B cell (primary cell): ENCODE measurements at regions not wholly inside any gene's neighbourhood (a gene's known extent, or its start where the extent isn't known, plus 50 kb on each side); places are given as distances from the start of the nearest gene placed in this dataset.

Experiments
- ATAC-seq: fragments of 200-7000 bp; cut with Tn5 transposase; one replicate; pipeline ENCODE4 v1.10.0; 2021; ENCODE audit warnings: low read depth, mild to moderate bottlenecking, moderate number of reproducible peaks, moderate library complexity
- CTCF ChIA-PET: fragments of 350-600 bp; sonication (Branson Sonifier 250); formaldehyde crosslinking; loops from one replicate; lab custom pipeline; 2021; ENCODE audit warnings: antibody characterized with exemption, inconsistent platforms; lab: Charles Lee
- POLR2A ChIA-PET: fragments of 350-600 bp; sonication (Branson Sonifier 250); formaldehyde crosslinking; loops from one replicate; lab custom pipeline; 2021; ENCODE audit warnings: antibody characterized with exemption; lab: Charles Lee
- DNase-seq: peaks from one replicate; pipeline ENCODE4 v3.0.0; 2013
- H2AFZ ChIP-seq: 2 replicates; pipeline ENCODE4 v1.6.1; 2012; ENCODE audit warnings: mild to moderate bottlenecking, low read depth, low read length; ENCODE audit not compliant: insufficient read depth, poor library complexity, severe bottlenecking
- H3K27ac ChIP-seq, 2 donors: 1 replicate in 1 of 2; 2 replicates in 1 of 2; pipeline ENCODE4 v1.5.1; 2012 to 2013; ENCODE audit warnings: low read length in 2 of 2, mild to moderate bottlenecking in 2 of 2, moderate library complexity in 1 of 2
- H3K27me3 ChIP-seq, 4 experiments: fragments of 200-600 bp in 1 of 4; sonication (generic) in 1 of 4; replicated peaks in 1 of 4; 1 replicate in 2 of 4; 2 replicates in 2 of 4; pipeline versions ENCODE4 v1.6.1 to v1.7.0; 2013 to 2016; ENCODE audit warnings: low read length in 3 of 4, mild to moderate bottlenecking in 2 of 4, mixed read lengths in 1 of 4, moderate library complexity in 1 of 4; ENCODE audit not compliant: insufficient read depth in 4 of 4, control insufficient read depth in 3 of 4; ENCODE audit errors: control extremely low read depth in 1 of 4
- H3K36me3 ChIP-seq, 2 experiments: replicated peaks in 1 of 2; 1 replicate in 1 of 2; 2 replicates in 1 of 2; pipeline versions ENCODE4 v1.6.1 to v1.7.1; 2013; ENCODE audit warnings: low read length in 1 of 2; ENCODE audit not compliant: insufficient read depth in 2 of 2, control insufficient read depth in 1 of 2; ENCODE audit errors: control extremely low read depth in 1 of 2, extremely low read depth in 1 of 2
- H3K4me1 ChIP-seq, 2 donors: fragments of 200-600 bp in 1 of 2; sonication (generic) in 1 of 2; 1 replicate in 1 of 2; 2 replicates in 1 of 2; pipeline versions ENCODE4 v1.5.1 to v1.6.1; 2013 to 2017; ENCODE audit warnings: low read length in 2 of 2; ENCODE audit not compliant: control insufficient read depth in 2 of 2, insufficient read depth in 2 of 2
- H3K4me2 ChIP-seq: replicated peaks from 2 replicates; pipeline ENCODE3; 2012; ENCODE audit warnings: mild to moderate bottlenecking, low read depth, low read length; ENCODE audit not compliant: poor library complexity, severe bottlenecking
- H3K4me3 ChIP-seq, 5 experiments: fragments of 200-600 bp in 1 of 5; sonication (generic) in 1 of 5; 1 replicate in 3 of 5; 2 replicates in 2 of 5; pipeline versions ENCODE4 v1.5.1 to v1.7.0; 2011 to 2016; ENCODE audit warnings: low read length in 4 of 5, mild to moderate bottlenecking in 4 of 5, low read depth in 2 of 5, control low read depth in 1 of 5, moderate library complexity in 1 of 5; ENCODE audit not compliant: insufficient read depth in 1 of 5; ENCODE audit errors: control extremely low read depth in 1 of 5, extremely low read depth in 1 of 5
- H3K79me2 ChIP-seq: fragments of 200-600 bp; sonication (generic); one replicate; pipeline ENCODE4 v1.6.0; 2016; ENCODE audit warnings: low read length; ENCODE audit not compliant: control insufficient read depth, insufficient read depth
- H3K9ac ChIP-seq: fragments of 200-600 bp; sonication (generic); 2 replicates; pipeline ENCODE4 v1.6.1; 2017; ENCODE audit warnings: mild to moderate bottlenecking, low read length, moderate library complexity
- H3K9me3 ChIP-seq, 3 donors: one replicate each; pipeline versions ENCODE4 v1.6.1 to v1.7.1; 2013; ENCODE audit warnings: low read length in 2 of 3; ENCODE audit not compliant: control insufficient read depth in 2 of 3, insufficient read depth in 1 of 3; ENCODE audit errors: control extremely low read depth in 1 of 3
- H4K20me1 ChIP-seq: 2 replicates; pipeline ENCODE4 v1.6.0; 2012; ENCODE audit warnings: mild to moderate bottlenecking, low read length; ENCODE audit not compliant: insufficient read depth, control insufficient read depth, poor library complexity, severe bottlenecking
- H3K27ac Mint-ChIP-seq: one replicate; pipeline ENCODE4 v1.8.0; 2021; ENCODE audit warnings: mixed read lengths
- H3K27me3 Mint-ChIP-seq: one replicate; pipeline ENCODE4 v1.8.0; 2021; ENCODE audit warnings: mixed read lengths
- H3K4me1 Mint-ChIP-seq: one replicate; pipeline ENCODE4 v1.8.0; 2021; ENCODE audit warnings: mixed read lengths
- H3K4me3 Mint-ChIP-seq: one replicate; pipeline ENCODE4 v1.8.0; 2021; ENCODE audit warnings: mixed read lengths
- H3K9me3 Mint-ChIP-seq: one replicate; pipeline ENCODE4 v1.8.0; 2022; ENCODE audit warnings: mixed read lengths; ENCODE audit not compliant: insufficient read depth
- EZH2 ChIP-seq: IDR thresholded peaks from 2 replicates; pipeline ENCODE4 v1.6.1; 2012; ENCODE audit warnings: borderline replicate concordance, low read depth, mild to moderate bottlenecking, moderate library complexity, low read length; ENCODE audit not compliant: insufficient read depth, poor library complexity, severe bottlenecking
- WGBS: methylation state at CpG from one replicate; pipeline ENCODE4 v1.1.5; 2013; ENCODE audit warnings: missing lambda C conversion rate; ENCODE audit not compliant: insufficient coverage; 5-methylcytosine and 5-hydroxymethylcytosine counted together
- intact Hi-C: fragments of 100-400 bp; cut with micrococcal nuclease; formaldehyde crosslinking; loops from one replicate; pipeline ENCODE4 v1.10.0; 2022
- TF ChIP-seq, protein P1 (sequence below): fragments of 200-600 bp; IDR thresholded peaks from one replicate; pipeline ENCODE4 v1.8.0; 2022; ENCODE audit warnings: antibody characterized with exemption, mild to moderate bottlenecking

DNA sequence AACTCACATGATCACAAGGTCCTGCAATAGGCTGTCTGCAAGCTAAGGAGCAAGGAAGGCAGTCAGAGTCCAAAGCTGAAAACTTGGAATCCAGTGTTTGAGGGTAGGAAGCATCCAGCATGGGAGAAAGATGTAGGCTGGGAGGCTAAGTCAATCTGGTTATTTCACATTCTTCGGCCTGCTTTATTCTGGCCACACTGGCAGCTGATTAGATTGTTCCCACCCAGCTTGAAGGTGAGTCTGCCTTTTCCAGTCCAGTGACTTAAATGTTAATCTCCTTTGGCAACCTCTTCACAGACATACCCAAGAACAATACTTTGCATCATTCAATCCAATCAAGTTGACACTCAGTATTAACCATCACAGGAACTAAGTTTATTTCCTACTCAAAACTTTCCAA, 453.4 kb downstream of the TLE4 start:
- Mint-ChIP-seq H3K27me3 (no peaks in the 10 kb centered on the region), H3K4me1 (peaks cover 8% of the 10 kb centered on the region), H3K4me3 (no peak overlapping the region), H3K9me3 (no peaks in the 10 kb centered on the region), H3K27ac (no peak overlapping the region)
- WGBS = 100% methylated on average over 1 of the region's 1 CpG
- no peak overlapping the region for H3K9ac ChIP-seq
- TF ChIP-seq, protein P1, sequence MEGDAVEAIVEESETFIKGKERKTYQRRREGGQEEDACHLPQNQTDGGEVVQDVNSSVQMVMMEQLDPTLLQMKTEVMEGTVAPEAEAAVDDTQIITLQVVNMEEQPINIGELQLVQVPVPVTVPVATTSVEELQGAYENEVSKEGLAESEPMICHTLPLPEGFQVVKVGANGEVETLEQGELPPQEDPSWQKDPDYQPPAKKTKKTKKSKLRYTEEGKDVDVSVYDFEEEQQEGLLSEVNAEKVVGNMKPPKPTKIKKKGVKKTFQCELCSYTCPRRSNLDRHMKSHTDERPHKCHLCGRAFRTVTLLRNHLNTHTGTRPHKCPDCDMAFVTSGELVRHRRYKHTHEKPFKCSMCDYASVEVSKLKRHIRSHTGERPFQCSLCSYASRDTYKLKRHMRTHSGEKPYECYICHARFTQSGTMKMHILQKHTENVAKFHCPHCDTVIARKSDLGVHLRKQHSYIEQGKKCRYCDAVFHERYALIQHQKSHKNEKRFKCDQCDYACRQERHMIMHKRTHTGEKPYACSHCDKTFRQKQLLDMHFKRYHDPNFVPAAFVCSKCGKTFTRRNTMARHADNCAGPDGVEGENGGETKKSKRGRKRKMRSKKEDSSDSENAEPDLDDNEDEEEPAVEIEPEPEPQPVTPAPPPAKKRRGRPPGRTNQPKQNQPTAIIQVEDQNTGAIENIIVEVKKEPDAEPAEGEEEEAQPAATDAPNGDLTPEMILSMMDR = no peak
- no peak for TF ChIP-seq EZH2
- POLR2A ChIA-PET = no interaction called here
- H3K27me3 ChIP-seq = no peaks in the 10 kb centered on the region
- H2AFZ ChIP-seq = no peak overlapping the region
- DNase-seq (no peak), ATAC-seq (no peak)
- intact Hi-C loops = no loop called here
- H3K4me3 ChIP-seq = no peak overlapping the region
- H4K20me1 ChIP-seq = no peaks in the 10 kb centered on the region
- H3K36me3 ChIP-seq = no peaks in the 10 kb centered on the region
- no peak overlapping the region for H3K4me2 ChIP-seq
- no peak overlapping the region for H3K27ac ChIP-seq
- H3K9me3 ChIP-seq = no peaks in the 10 kb centered on the region
- CTCF ChIA-PET = no interaction called here
- H3K4me1 ChIP-seq = peaks cover 0 to 7% of the 10 kb centered on the region in 2 donors
- H3K79me2 ChIP-seq = no peaks in the 10 kb centered on the region

DNA sequence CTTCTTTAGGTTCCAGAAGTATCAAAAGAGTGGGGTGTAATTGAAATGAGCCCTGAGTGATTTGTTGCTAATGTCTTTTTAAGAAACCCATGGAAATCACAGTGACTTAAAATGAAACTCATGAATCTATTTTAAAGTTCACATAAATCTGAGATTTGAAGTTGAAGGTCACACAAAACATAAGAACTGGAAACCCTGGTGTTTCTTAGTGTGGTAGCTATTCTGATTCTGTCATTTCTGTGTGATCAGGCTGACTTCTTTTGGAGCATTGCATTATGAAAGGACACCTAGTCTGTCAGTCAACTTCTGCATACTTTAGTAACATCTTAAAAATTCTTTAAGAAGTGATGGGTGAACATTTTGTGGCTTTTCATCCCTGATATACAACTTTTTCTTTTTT, 448.8 kb downstream of the TLE4 start:
- Histone ChIP-seq H3K4me2 (no peak overlapping the region), H3K9ac (no peak overlapping the region), H3K27me3 (no peaks in the 10 kb centered on the region), H3K4me1 (no peaks in the 10 kb centered on the region), H3K79me2 (no peaks in the 10 kb centered on the region), H3K9me3 (no peaks in the 10 kb centered on the region), H3K36me3 (no peaks in the 10 kb centered on the region), H4K20me1 (no peaks in the 10 kb centered on the region), H2AFZ (no peak overlapping the region), H3K4me3 (no peak overlapping the region), H3K27ac (no peak overlapping the region)
- TF ChIP-seq, protein P1 = no peak
- no peak for TF ChIP-seq EZH2
- no peak for DNase-seq
- Mint-ChIP-seq H3K9me3 (no peaks in the 10 kb centered on the region), H3K27me3 (no peaks in the 10 kb centered on the region), H3K4me3 (no peak overlapping the region), H3K27ac (no peak overlapping the region), H3K4me1 (no peaks in the 10 kb centered on the region)
- intact Hi-C loops = no loop called here
- CTCF ChIA-PET = interaction anchor here (0.6 kb wide), 1 partner anchor 136 kb away, joined by 6 read pairs; no protein-coding TSS in a partner anchor
- no peak for ATAC-seq
- POLR2A ChIA-PET = no interaction called here
